Prostate gland (tissue), 2 donors: ENCODE measurements at regions not wholly inside any gene's neighbourhood (a gene's known extent, or its start where the extent isn't known, plus 50 kb on each side); places are given as distances from the start of the nearest gene placed in this dataset.

ENCODE experiments used
- POLR2A ChIP-seq: fragments of 450-650 bp; IDR thresholded peaks from one replicate; pipeline ENCODE4 v1.6.1; 2016; ENCODE audit warnings: antibody characterized with exemption, mild to moderate bottlenecking
- POLR2AphosphoS5 ChIP-seq: sonication (generic); formaldehyde crosslinking; IDR thresholded peaks from one replicate; pipeline ENCODE4 v1.6.1; 2017; ENCODE audit warnings: antibody characterized with exemption
- TF ChIP-seq, protein P1 (sequence below), 4 experiments: fragments of 200-600 bp in 2 of 4; fragments of 450-650 bp in 2 of 4; sonication (generic) in 2 of 4; IDR thresholded peaks; 1 replicate in 3 of 4; 2 replicates in 1 of 4; pipeline ENCODE4 v1.5.1; 2016 to 2019; ENCODE audit warnings: antibody characterized with exemption in 4 of 4, mild to moderate bottlenecking in 2 of 4, moderate library complexity in 2 of 4

GRCh38 chr9:107706701-107707427 is 217.3 kb upstream of the KLF4 start:
- no peak for TF ChIP-seq POLR2AphosphoS5
- TF ChIP-seq, protein P1, sequence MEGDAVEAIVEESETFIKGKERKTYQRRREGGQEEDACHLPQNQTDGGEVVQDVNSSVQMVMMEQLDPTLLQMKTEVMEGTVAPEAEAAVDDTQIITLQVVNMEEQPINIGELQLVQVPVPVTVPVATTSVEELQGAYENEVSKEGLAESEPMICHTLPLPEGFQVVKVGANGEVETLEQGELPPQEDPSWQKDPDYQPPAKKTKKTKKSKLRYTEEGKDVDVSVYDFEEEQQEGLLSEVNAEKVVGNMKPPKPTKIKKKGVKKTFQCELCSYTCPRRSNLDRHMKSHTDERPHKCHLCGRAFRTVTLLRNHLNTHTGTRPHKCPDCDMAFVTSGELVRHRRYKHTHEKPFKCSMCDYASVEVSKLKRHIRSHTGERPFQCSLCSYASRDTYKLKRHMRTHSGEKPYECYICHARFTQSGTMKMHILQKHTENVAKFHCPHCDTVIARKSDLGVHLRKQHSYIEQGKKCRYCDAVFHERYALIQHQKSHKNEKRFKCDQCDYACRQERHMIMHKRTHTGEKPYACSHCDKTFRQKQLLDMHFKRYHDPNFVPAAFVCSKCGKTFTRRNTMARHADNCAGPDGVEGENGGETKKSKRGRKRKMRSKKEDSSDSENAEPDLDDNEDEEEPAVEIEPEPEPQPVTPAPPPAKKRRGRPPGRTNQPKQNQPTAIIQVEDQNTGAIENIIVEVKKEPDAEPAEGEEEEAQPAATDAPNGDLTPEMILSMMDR (IDR thresholded peaks at IDR 0.05), result no peak
- no peak for TF ChIP-seq POLR2A
